ENCODE measurements at regions not wholly inside any gene's neighbourhood (a gene's known extent, or its start where the extent isn't known, plus 50 kb on each side); places are given as distances from the start of the nearest gene placed in this dataset.

GRCh38 chr15:35630532-35630931 lies 84.6 kb upstream of the DPH6 start:
- TF ChIP-seq CTCF (conservative IDR thresholded peaks at IDR 0.05) (no peak), EZH2 (IDR thresholded peaks at IDR 0.05; ENCODE audit: low read depth) (no peak)

All from PC-9 (cell line).